ENCODE measurements at regions not wholly inside any gene's neighbourhood (a gene's known extent, or its start where the extent isn't known, plus 50 kb on each side); places are given as distances from the start of the nearest gene placed in this dataset.

DNA sequence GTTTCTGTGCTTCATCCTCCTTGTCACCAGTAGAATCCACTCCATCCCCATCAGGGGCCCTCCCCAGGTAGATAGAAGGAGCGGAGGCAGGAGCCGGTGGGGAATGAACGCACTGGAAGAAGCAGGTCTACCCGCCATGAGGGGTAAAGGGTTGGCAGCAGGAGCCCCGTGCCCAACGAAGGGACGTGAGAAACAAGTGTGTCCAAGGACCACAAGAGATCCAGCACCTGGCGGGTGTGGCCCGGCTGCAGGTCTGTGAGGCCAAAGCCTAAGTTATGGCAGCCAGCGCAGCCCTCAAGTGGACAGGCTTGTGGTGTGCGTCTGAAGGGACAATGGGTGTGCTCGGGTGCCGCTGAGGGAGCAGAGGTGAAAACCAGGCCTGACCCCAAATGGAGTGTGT, 94.3 kb downstream of the IRX2 start:
- Histone ChIP-seq H3K4me3 (ENCODE audit: low read depth, low read length) (no peak overlapping the region), H3K4me1 (ENCODE audit: control insufficient read depth, insufficient read depth, low read length) (no peaks in the 10 kb centered on the region; the same call in 1 of the 2 replicates), H3K36me3 (ENCODE audit: control insufficient read depth, insufficient read depth, low read length) (no peaks in the 10 kb centered on the region), H3K9ac (ENCODE audit: low read length) (no peak overlapping the region), H3K27ac (ENCODE audit: low read depth, low read length) (no peak overlapping the region), H3K9me3 (ENCODE audit: control insufficient read depth, insufficient read depth, low read depth, low read length) (no peaks in the 10 kb centered on the region), H3K27me3 (ENCODE audit: control insufficient read depth, insufficient read depth, low read length) (no peaks in the 10 kb centered on the region)

- H3K27ac ChIP-seq (ENCODE audit: low read depth, low read length), result no peak overlapping the region
- no peak overlapping the region for H3K4me3 ChIP-seq (ENCODE audit: low read depth, low read length)
- no peak overlapping the region for H3K9ac ChIP-seq (ENCODE audit: low read length)
These were observed 95.3 kb downstream of the IRX2 start for GRCh38 chr5:2656206-2656605.

GRCh38 chr5:2653991-2654390, 97.5 kb downstream of the IRX2 start:
- Histone ChIP-seq H3K36me3 (ENCODE audit: control insufficient read depth, insufficient read depth, low read length) (no peaks in the 10 kb centered on the region), H3K9ac (ENCODE audit: low read length) (no peak overlapping the region), H3K4me3 (ENCODE audit: low read depth, low read length) (no peak overlapping the region), H3K9me3 (ENCODE audit: control insufficient read depth, insufficient read depth, low read depth, low read length) (no peaks in the 10 kb centered on the region), H3K27ac (ENCODE audit: low read depth, low read length) (no peak overlapping the region), H3K27me3 (ENCODE audit: control insufficient read depth, insufficient read depth, low read length) (no peaks in the 10 kb centered on the region), H3K4me1 (ENCODE audit: control insufficient read depth, insufficient read depth, low read length) (no peaks in the 10 kb centered on the region; the same call in 1 of the 2 replicates)

More at GRCh38 chr5:2656206-2656605, 95.3 kb downstream of the IRX2 start:
- H3K4me1 ChIP-seq (ENCODE audit: control insufficient read depth, insufficient read depth, low read length), result no peaks in the 10 kb centered on the region; the same call in 1 of the 2 replicates
- no peaks in the 10 kb centered on the region for H3K27me3 ChIP-seq (ENCODE audit: control insufficient read depth, insufficient read depth, low read length)
- H3K36me3 ChIP-seq (ENCODE audit: control insufficient read depth, insufficient read depth, low read length), result no peaks in the 10 kb centered on the region
- no peaks in the 10 kb centered on the region for H3K9me3 ChIP-seq (ENCODE audit: control insufficient read depth, insufficient read depth, low read depth, low read length)

- H3K9me3 ChIP-seq (ENCODE audit: control insufficient read depth, insufficient read depth, low read depth, low read length), result no peaks in the 10 kb centered on the region
- no peak overlapping the region for H3K4me3 ChIP-seq (ENCODE audit: low read depth, low read length)
- no peak overlapping the region for H3K27ac ChIP-seq (ENCODE audit: low read depth, low read length)
- no peaks in the 10 kb centered on the region for H3K36me3 ChIP-seq (ENCODE audit: control insufficient read depth, insufficient read depth, low read length)
- H3K9ac ChIP-seq (ENCODE audit: low read length), result no peak overlapping the region
- H3K4me1 ChIP-seq (ENCODE audit: control insufficient read depth, insufficient read depth, low read length), result no peaks in the 10 kb centered on the region; the same call in 1 of the 2 replicates
- no peaks in the 10 kb centered on the region for H3K27me3 ChIP-seq (ENCODE audit: control insufficient read depth, insufficient read depth, low read length)
These were observed 100.4 kb downstream of the IRX2 start for GRCh38 chr5:2651116-2651515.

GRCh38 chr5:2642684-2643345, 108.7 kb downstream of the IRX2 start:
- Histone ChIP-seq H3K36me3 (ENCODE audit: control insufficient read depth, insufficient read depth, low read length) (no peaks in the 10 kb centered on the region), H3K27me3 (ENCODE audit: control insufficient read depth, insufficient read depth, low read length) (peaks cover 5% of the 10 kb centered on the region; the same call in 1 of the 2 replicates), H3K9me3 (ENCODE audit: control insufficient read depth, insufficient read depth, low read depth, low read length) (no peaks in the 10 kb centered on the region), H3K4me3 (ENCODE audit: low read depth, low read length) (no peak overlapping the region), H3K27ac (ENCODE audit: low read depth, low read length) (no peak overlapping the region), H3K4me1 (ENCODE audit: control insufficient read depth, insufficient read depth, low read length) (no peaks in the 10 kb centered on the region), H3K9ac (ENCODE audit: low read length) (no peak overlapping the region)

DNA sequence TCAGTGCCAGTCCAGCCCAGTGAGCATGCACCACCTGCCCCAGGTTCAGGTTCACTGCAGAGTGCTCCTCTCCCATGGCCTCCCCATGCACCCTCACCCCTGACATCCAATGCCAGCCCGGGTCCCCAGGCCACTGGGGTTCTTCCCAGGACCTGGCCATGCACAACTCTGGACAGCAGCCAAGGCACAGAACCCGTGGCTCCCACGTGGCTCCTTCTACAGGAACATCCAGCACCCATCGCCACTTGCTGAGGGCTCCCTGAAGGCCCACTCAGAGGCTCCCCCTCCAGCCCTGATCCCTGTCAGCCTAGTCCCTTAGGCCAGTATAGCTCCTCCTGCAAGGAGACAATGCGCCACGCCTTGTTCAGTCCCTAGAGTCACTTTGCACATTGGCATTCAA, 110.8 kb downstream of the IRX2 start:
- no peaks in the 10 kb centered on the region for H3K9me3 ChIP-seq (ENCODE audit: control insufficient read depth, insufficient read depth, low read depth, low read length)
- H3K27me3 ChIP-seq (ENCODE audit: control insufficient read depth, insufficient read depth, low read length), result peaks cover 5% of the 10 kb centered on the region; the same call in 1 of the 2 replicates
- no peak overlapping the region for H3K9ac ChIP-seq (ENCODE audit: low read length)

GRCh38 chr5:2639425-2639824, 112.1 kb downstream of the IRX2 start:
- H3K9ac ChIP-seq (ENCODE audit: low read length), result no peak overlapping the region
- H3K4me1 ChIP-seq (ENCODE audit: control insufficient read depth, insufficient read depth, low read length), result no peaks in the 10 kb centered on the region
- no peaks in the 10 kb centered on the region for H3K27me3 ChIP-seq (ENCODE audit: control insufficient read depth, insufficient read depth, low read length)
- H3K27ac ChIP-seq (ENCODE audit: low read depth, low read length), result no peak overlapping the region
- H3K36me3 ChIP-seq (ENCODE audit: control insufficient read depth, insufficient read depth, low read length), result no peaks in the 10 kb centered on the region
- H3K4me3 ChIP-seq (ENCODE audit: low read depth, low read length), result no peak overlapping the region
- H3K9me3 ChIP-seq (ENCODE audit: control insufficient read depth, insufficient read depth, low read depth, low read length), result no peaks in the 10 kb centered on the region

More for the DNA sequence above, 110.8 kb downstream of the IRX2 start:
- Histone ChIP-seq H3K4me1 (ENCODE audit: control insufficient read depth, insufficient read depth, low read length) (no peaks in the 10 kb centered on the region), H3K27ac (ENCODE audit: low read depth, low read length) (no peak overlapping the region), H3K4me3 (ENCODE audit: low read depth, low read length) (no peak overlapping the region), H3K36me3 (ENCODE audit: control insufficient read depth, insufficient read depth, low read length) (no peaks in the 10 kb centered on the region)

DNA sequence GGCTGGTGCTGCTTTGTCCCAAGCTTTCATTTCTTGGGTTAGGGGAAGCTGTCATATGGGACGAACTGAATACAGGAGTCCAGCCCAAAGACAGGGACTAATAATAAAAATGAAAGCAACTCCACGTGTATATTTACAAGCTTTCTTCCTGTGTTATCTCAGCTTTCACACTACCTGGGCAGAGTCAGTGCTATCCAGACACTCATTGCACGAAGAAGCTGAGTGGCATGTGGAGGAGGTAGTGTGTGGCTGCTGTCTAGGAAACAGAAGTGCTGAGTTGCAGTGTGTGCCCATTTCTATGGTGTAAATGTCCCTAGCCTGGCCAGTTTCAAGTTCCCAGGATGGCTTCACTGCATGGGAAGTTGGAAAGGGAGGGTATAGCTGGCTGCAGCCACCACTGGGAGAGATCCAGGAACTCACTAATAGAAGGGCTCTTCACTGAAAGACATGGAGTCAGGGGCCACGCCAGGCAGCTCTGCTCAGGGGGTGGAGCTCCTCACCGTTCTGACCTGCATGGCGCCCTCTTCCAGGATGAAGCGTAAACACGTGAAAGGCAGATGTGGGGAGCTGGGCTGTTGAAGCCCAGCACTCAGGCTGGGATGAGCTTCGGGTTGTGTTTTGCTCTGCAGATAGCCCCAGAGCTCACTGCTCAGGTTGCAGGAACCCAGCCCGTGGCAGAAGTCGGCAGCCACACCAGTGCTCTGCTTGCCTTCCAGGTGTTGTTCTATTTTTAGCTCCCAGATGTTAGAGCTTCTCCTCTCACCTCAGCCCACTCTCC, 116.9 kb downstream of the IRX2 start:
- H3K36me3 ChIP-seq (ENCODE audit: control insufficient read depth, insufficient read depth, low read length), result no peaks in the 10 kb centered on the region
- no peak overlapping the region for H3K27ac ChIP-seq (ENCODE audit: low read depth, low read length)
- H3K27me3 ChIP-seq (ENCODE audit: control insufficient read depth, insufficient read depth, low read length), result no peaks in the 10 kb centered on the region; the same call in 1 of the 2 replicates
- no peaks in the 10 kb centered on the region for H3K4me1 ChIP-seq (ENCODE audit: control insufficient read depth, insufficient read depth, low read length)
- no peak overlapping the region for H3K4me3 ChIP-seq (ENCODE audit: low read depth, low read length)
- no peak overlapping the region for H3K9ac ChIP-seq (ENCODE audit: low read length)
- H3K9me3 ChIP-seq (ENCODE audit: control insufficient read depth, insufficient read depth, low read depth, low read length), result no peaks in the 10 kb centered on the region

GRCh38 chr5:2633992-2634391, 117.5 kb downstream of the IRX2 start:
- H3K9ac ChIP-seq (ENCODE audit: low read length), result no peak overlapping the region
- H3K4me1 ChIP-seq (ENCODE audit: control insufficient read depth, insufficient read depth, low read length), result peaks cover under 1% of the 10 kb centered on the region; the same call in 1 of the 2 replicates
- H3K27ac ChIP-seq (ENCODE audit: low read depth, low read length), result no peak overlapping the region
- H3K9me3 ChIP-seq (ENCODE audit: control insufficient read depth, insufficient read depth, low read depth, low read length), result no peaks in the 10 kb centered on the region
- H3K27me3 ChIP-seq (ENCODE audit: control insufficient read depth, insufficient read depth, low read length), result no peaks in the 10 kb centered on the region; the same call in 1 of the 2 replicates
- no peaks in the 10 kb centered on the region for H3K36me3 ChIP-seq (ENCODE audit: control insufficient read depth, insufficient read depth, low read length)
- no peak overlapping the region for H3K4me3 ChIP-seq (ENCODE audit: low read depth, low read length)

DNA sequence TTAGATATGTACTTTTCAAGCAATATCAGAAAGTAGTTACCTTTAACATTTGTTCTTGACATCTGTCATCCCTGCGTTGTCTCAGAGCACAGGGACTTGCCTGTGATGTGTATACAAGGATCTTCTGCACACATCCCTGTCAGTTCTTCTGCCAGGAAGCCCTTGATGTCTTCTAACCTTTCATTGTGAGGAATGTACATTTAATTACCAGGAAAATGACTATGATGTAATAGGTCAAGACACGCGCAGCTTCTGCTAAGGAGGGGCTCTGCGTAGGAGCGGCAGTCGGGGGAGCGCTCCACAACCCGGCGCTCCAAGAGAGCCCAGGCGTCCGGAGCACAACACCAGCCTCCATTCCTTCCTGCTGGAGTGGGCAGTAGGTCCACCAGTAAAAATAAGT, 119.7 kb downstream of the IRX2 start:
- Histone ChIP-seq H3K4me1 (ENCODE audit: control insufficient read depth, insufficient read depth, low read length) (peaks cover 3% of the 10 kb centered on the region; the same call in 1 of the 2 replicates), H3K27ac (ENCODE audit: low read depth, low read length) (no peak overlapping the region), H3K36me3 (ENCODE audit: control insufficient read depth, insufficient read depth, low read length) (no peaks in the 10 kb centered on the region), H3K9me3 (ENCODE audit: control insufficient read depth, insufficient read depth, low read depth, low read length) (no peaks in the 10 kb centered on the region), H3K4me3 (ENCODE audit: low read depth, low read length) (no peak overlapping the region), H3K27me3 (ENCODE audit: control insufficient read depth, insufficient read depth, low read length) (no peaks in the 10 kb centered on the region; the same call in 1 of the 2 replicates), H3K9ac (ENCODE audit: low read length) (no peak overlapping the region)

GRCh38 chr5:2629045-2629444, 122.4 kb downstream of the IRX2 start:
- Histone ChIP-seq H3K9ac (ENCODE audit: low read length) (no peak overlapping the region), H3K27me3 (ENCODE audit: control insufficient read depth, insufficient read depth, low read length) (no peaks in the 10 kb centered on the region; the same call in 1 of the 2 replicates), H3K9me3 (ENCODE audit: control insufficient read depth, insufficient read depth, low read depth, low read length) (no peaks in the 10 kb centered on the region), H3K27ac (ENCODE audit: low read depth, low read length) (no peak overlapping the region), H3K36me3 (ENCODE audit: control insufficient read depth, insufficient read depth, low read length) (no peaks in the 10 kb centered on the region), H3K4me3 (ENCODE audit: low read depth, low read length) (no peak overlapping the region), H3K4me1 (ENCODE audit: control insufficient read depth, insufficient read depth, low read length) (peaks cover 3% of the 10 kb centered on the region; the same call in 1 of the 2 replicates)

Data from HUES6 (cell line).